Thyroid gland (tissue), 4 donors: ENCODE measurements at regions not wholly inside any gene's neighbourhood (a gene's known extent, or its start where the extent isn't known, plus 50 kb on each side); places are given as distances from the start of the nearest gene placed in this dataset.
"Not testable (repeated sequence)": the region's sequence is repeated elsewhere in the genome, so short reads cannot be mapped to it uniquely, and the experiment has no call there.

Source experiments
- DNase-seq, 2 donors: peaks; one replicate each; pipeline ENCODE4 v3.0.0-alpha.2; 2019
- H3K27ac ChIP-seq, 3 donors: fragments of 200-600 bp; sonication (generic); 1 replicate in 2 of 3; 2 replicates in 1 of 3; pipeline ENCODE4 v1.5.1; 2016 to 2019; ENCODE audit warnings: mild to moderate bottlenecking in 1 of 3, moderate library complexity in 1 of 3
- H3K27me3 ChIP-seq: fragments of 200-600 bp; sonication (generic); one replicate; pipeline ENCODE4 v1.5.1; 2019
- H3K36me3 ChIP-seq, 2 donors: fragments of 200-600 bp; sonication (generic); one replicate each; pipeline ENCODE4 v1.5.1; 2016 to 2019
- H3K4me1 ChIP-seq, 2 donors: fragments of 200-600 bp; sonication (generic); one replicate each; pipeline ENCODE4 v1.5.1; 2017 to 2019
- H3K4me3 ChIP-seq, 3 donors: fragments of 200-600 bp; sonication (generic); replicated peaks in 1 of 3; 1 replicate in 2 of 3; 2 replicates in 1 of 3; pipeline ENCODE4 v1.5.1; 2016; ENCODE audit warnings: mild to moderate bottlenecking in 1 of 3
- H3K9me3 ChIP-seq: fragments of 200-600 bp; sonication (generic); one replicate; pipeline ENCODE4 v1.5.1; 2017
- CTCF ChIP-seq, 6 experiments: fragments of 200-600 bp in 3 of 6; fragments of 450-650 bp in 3 of 6; sonication (generic) in 3 of 6; IDR thresholded peaks; one replicate each; pipeline ENCODE4 v1.5.1; 2016 to 2019; ENCODE audit warnings: antibody characterized with exemption in 6 of 6, mild to moderate bottlenecking in 2 of 6, inconsistent platforms in 1 of 6, moderate library complexity in 1 of 6
- POLR2A ChIP-seq, 2 donors: fragments of 450-650 bp; IDR thresholded peaks; one replicate each; pipeline ENCODE4 v1.6.1; 2017; ENCODE audit warnings: antibody characterized with exemption in 2 of 2, mild to moderate bottlenecking in 2 of 2, moderate library complexity in 1 of 2
- WGBS, 2 donors: methylation state at CpG; one replicate each; pipeline ENCODE4 v1.1.5; 2017; 5-methylcytosine and 5-hydroxymethylcytosine counted together
- intact Hi-C: fragments of 100-400 bp; cut with DNase I; formaldehyde crosslinking; loops from one replicate; pipeline ENCODE4 v1.15.1; 2023

GRCh38 chr4:151537687-151538086 is 128.7 kb downstream of the FHIP1A start:
- peak overlapping the region in 1 of 3 donors; percentile 15 for H3K27ac ChIP-seq
- DNase-seq = peak; percentile 32 to 40
- H3K4me3 ChIP-seq = no peak overlapping the region
- no peaks in the 10 kb centered on the region for H3K36me3 ChIP-seq
- no peaks in the 10 kb centered on the region for H3K9me3 ChIP-seq
- no peaks in the 10 kb centered on the region for H3K27me3 ChIP-seq
- peaks cover 16 to 36% of the 10 kb centered on the region in 2 donors for H3K4me1 ChIP-seq
- intact Hi-C loops = no loop called here
- TF ChIP-seq POLR2A (IDR thresholded peaks at IDR 0.05) (no peak), CTCF (IDR thresholded peaks at IDR 0.05) (no peak)

- Histone ChIP-seq H3K4me1 (peaks cover 16 to 38% of the 10 kb centered on the region in 2 donors), H3K27me3 (no peaks in the 10 kb centered on the region), H3K4me3 (no peak overlapping the region), H3K9me3 (no peaks in the 10 kb centered on the region), H3K27ac (peak overlapping the region in 1 of 3 donors; percentile 25), H3K36me3 (no peaks in the 10 kb centered on the region)
- intact Hi-C loops = no loop called here
- 74 to 81% methylated on average over 4 of the region's 4 CpGs for WGBS, 2 donors
- TF ChIP-seq CTCF (IDR thresholded peaks at IDR 0.05) (no peak), POLR2A (IDR thresholded peaks at IDR 0.05) (no peak)
- no peak for DNase-seq
These were observed 130.0 kb downstream of the FHIP1A start for GRCh38 chr4:151538963-151539362.

GRCh38 chr4:151540728-151541388 is 131.9 kb downstream of the FHIP1A start:
- Histone ChIP-seq H3K36me3 (no peaks in the 10 kb centered on the region), H3K4me1 (peaks cover 16 to 38% of the 10 kb centered on the region in 2 donors), H3K27ac (peak overlapping the region; percentile 21 to 73 (median 26)), H3K4me3 (no peak overlapping the region), H3K27me3 (no peaks in the 10 kb centered on the region), H3K9me3 (no peaks in the 10 kb centered on the region)
- intact Hi-C loops = no loop called here
- no peak for DNase-seq
- 38% methylated on average over 3 of the region's 3 CpGs for WGBS, 2 donors
- no peak for TF ChIP-seq POLR2A (IDR thresholded peaks at IDR 0.05)
- no peak for TF ChIP-seq CTCF (IDR thresholded peaks at IDR 0.05)

- no peaks in the 10 kb centered on the region for H3K36me3 ChIP-seq
- no peak overlapping the region for H3K4me3 ChIP-seq
- peak; percentile 32 to 35 for DNase-seq
- TF ChIP-seq CTCF (IDR thresholded peaks at IDR 0.05) (no peak), POLR2A (IDR thresholded peaks at IDR 0.05) (no peak)
- H3K27me3 ChIP-seq = no peaks in the 10 kb centered on the region
- peak overlapping the region in 2 of 3 donors; percentile 26 to 73 for H3K27ac ChIP-seq
- WGBS, 2 donors = 36% methylated on average over 6 of the region's 6 CpGs
- peaks cover 16 to 38% of the 10 kb centered on the region in 2 donors for H3K4me1 ChIP-seq
- intact Hi-C loops = no loop called here
- no peaks in the 10 kb centered on the region for H3K9me3 ChIP-seq
These were observed 132.6 kb downstream of the FHIP1A start for GRCh38 chr4:151541389-151542071.

GRCh38 chr4:151548708-151549107 is 139.7 kb downstream of the FHIP1A start:
- peaks cover 0 to 1% of the 10 kb centered on the region in 2 donors for H3K4me1 ChIP-seq
- H3K9me3 ChIP-seq = no peaks in the 10 kb centered on the region
- no peak overlapping the region for H3K4me3 ChIP-seq
- no peaks in the 10 kb centered on the region for H3K36me3 ChIP-seq
- no peak overlapping the region for H3K27ac ChIP-seq
- intact Hi-C loops = no loop called here
- no peak for TF ChIP-seq CTCF (IDR thresholded peaks at IDR 0.05)
- TF ChIP-seq POLR2A (IDR thresholded peaks at IDR 0.05) = no peak
- H3K27me3 ChIP-seq = no peaks in the 10 kb centered on the region
- DNase-seq = no peak
- 86 to 91% methylated on average over 8 of the region's 8 CpGs for WGBS, 2 donors

GRCh38 chr4:151549378-151549777 is 140.4 kb downstream of the FHIP1A start:
- not testable (repeated sequence) for H3K36me3 ChIP-seq, H3K9me3 ChIP-seq
- WGBS, 2 donors = 96 to 100% methylated on average over 2 of the region's 2 CpGs

More at GRCh38 chr4:151549378-151549777, 140.4 kb downstream of the FHIP1A start:
- H3K4me3 ChIP-seq, H3K4me1 ChIP-seq, H3K27ac ChIP-seq, H3K27me3 ChIP-seq, intact Hi-C loops, DNase-seq: not testable (repeated sequence)
